ENCODE measurements at regions not wholly inside any gene's neighbourhood (a gene's known extent, or its start where the extent isn't known, plus 50 kb on each side); places are given as distances from the start of the nearest gene placed in this dataset.

DNA sequence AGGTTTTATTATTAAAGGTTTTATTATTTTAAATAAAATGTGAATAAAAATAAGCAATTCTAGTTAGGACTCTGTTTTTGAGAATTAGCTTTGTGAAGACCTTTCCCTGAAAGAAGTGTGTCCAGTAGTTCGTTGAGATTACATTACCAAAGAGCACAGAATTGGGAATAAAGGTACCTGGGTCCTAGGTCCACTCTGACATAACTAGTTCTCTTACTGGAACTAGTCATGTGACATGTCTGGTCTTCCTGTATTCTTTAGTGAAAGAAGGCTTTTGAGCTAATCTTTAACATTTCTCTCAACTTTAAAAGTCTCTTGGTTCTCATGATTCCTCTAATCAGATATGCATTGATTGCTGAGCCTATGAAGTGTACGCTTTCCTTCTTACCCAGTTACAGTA, 292.0 kb upstream of the SMIM31 start:
- intact Hi-C loops (cut with DNase I; ENCODE audit: low total_unique reads): no loop called here
- Histone ChIP-seq H3K36me3 (no peaks in the 10 kb centered on the region), H3K4me3 (no peak overlapping the region), H3K9me3 (no peaks in the 10 kb centered on the region), H3K27me3 (no peaks in the 10 kb centered on the region), H3K27ac (no peak overlapping the region), H3K4me1 (no peaks in the 10 kb centered on the region)
- TF ChIP-seq, protein P1, sequence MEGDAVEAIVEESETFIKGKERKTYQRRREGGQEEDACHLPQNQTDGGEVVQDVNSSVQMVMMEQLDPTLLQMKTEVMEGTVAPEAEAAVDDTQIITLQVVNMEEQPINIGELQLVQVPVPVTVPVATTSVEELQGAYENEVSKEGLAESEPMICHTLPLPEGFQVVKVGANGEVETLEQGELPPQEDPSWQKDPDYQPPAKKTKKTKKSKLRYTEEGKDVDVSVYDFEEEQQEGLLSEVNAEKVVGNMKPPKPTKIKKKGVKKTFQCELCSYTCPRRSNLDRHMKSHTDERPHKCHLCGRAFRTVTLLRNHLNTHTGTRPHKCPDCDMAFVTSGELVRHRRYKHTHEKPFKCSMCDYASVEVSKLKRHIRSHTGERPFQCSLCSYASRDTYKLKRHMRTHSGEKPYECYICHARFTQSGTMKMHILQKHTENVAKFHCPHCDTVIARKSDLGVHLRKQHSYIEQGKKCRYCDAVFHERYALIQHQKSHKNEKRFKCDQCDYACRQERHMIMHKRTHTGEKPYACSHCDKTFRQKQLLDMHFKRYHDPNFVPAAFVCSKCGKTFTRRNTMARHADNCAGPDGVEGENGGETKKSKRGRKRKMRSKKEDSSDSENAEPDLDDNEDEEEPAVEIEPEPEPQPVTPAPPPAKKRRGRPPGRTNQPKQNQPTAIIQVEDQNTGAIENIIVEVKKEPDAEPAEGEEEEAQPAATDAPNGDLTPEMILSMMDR (IDR thresholded peaks at IDR 0.05): no peak
- TF ChIP-seq EP300 (IDR thresholded peaks at IDR 0.05): no peak
- TF ChIP-seq POLR2AphosphoS5 (IDR thresholded peaks at IDR 0.05): no peak
- no peak for TF ChIP-seq POLR2A (IDR thresholded peaks at IDR 0.05)
- 37 to 55% (median 44%) methylated on average over 2 of the region's 2 CpGs for WGBS, 5 donors
- DNase-seq: no peak

DNA sequence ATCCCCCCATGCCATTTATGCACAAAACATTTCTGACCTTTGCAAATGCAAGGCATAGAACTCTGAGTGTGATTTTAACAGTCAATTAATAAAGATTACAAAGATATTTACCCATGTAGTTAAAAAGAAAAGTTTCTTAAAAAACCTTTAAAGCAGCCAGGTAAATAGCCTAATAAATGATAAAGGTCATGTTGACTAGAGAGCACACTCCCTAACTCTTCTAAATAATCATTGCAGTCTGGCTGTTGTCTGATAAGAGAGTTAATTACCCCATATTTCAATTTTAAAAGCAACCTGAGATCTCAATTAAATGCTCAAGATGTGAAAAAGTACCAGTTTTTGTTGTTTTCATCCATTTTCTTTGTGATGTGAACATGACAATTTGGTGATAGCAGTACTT, 291.5 kb upstream of the SMIM31 start:
- no peaks in the 10 kb centered on the region for H3K9me3 ChIP-seq
- no peaks in the 10 kb centered on the region for H3K27me3 ChIP-seq
- H3K36me3 ChIP-seq: no peaks in the 10 kb centered on the region
- H3K27ac ChIP-seq: no peak overlapping the region
- intact Hi-C loops (cut with DNase I; ENCODE audit: low total_unique reads): no loop called here
- DNase-seq: no peak
- no peaks in the 10 kb centered on the region for H3K4me1 ChIP-seq
- no peak for TF ChIP-seq POLR2AphosphoS5 (IDR thresholded peaks at IDR 0.05)
- H3K4me3 ChIP-seq: no peak overlapping the region

DNA sequence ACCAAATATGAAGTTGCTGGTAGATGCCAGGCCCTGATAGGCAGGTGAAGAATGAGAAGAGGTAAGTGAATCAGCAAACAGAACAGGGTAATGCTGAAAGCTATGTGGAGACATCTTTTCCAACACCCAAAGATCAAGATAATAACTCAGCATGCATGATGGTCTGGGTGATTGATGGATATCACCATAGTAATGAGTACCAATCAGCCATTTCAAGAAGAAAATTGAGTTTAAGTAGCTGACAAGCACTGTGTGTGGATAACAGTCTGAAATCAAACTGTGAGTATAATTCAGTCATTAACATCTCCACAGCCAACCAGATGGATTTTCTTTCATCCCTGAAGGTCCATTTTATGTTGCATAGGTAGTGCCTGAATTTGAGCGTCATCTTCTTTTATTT, 289.6 kb upstream of the SMIM31 start:
- Histone ChIP-seq H3K4me1 (no peaks in the 10 kb centered on the region), H3K27me3 (no peaks in the 10 kb centered on the region), H3K4me3 (no peak overlapping the region), H3K27ac (no peak overlapping the region), H3K9me3 (no peaks in the 10 kb centered on the region), H3K36me3 (no peaks in the 10 kb centered on the region)
- DNase-seq: no peak
- 71 to 83% (median 78%) methylated on average over 1 of the region's 1 CpG for WGBS, 5 donors
- no peak for TF ChIP-seq POLR2AphosphoS5 (IDR thresholded peaks at IDR 0.05)
- TF ChIP-seq, protein P1 (IDR thresholded peaks at IDR 0.05): no peak
- TF ChIP-seq POLR2A (IDR thresholded peaks at IDR 0.05): no peak
- TF ChIP-seq EP300 (IDR thresholded peaks at IDR 0.05): no peak
- intact Hi-C loops (cut with DNase I; ENCODE audit: low total_unique reads): no loop called here

DNA sequence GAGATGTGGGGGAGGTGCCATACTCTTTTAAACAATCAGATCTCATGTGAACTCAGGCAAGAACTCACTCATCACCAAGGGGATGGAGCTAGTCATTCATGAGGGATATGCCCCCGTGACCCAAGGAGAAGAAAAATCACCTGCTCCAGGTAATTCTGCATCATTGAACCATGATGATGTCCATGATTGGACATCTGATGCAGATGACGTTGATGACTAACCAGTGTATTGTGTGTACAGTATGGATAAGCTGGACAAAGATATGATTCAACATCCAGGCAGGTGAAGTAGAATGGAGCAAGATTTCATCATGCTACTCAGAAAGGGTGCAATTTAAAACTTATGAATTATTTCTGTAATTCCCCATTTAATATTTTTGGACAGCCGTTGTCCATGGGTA, 286.4 kb upstream of the SMIM31 start:
- TF ChIP-seq POLR2A (IDR thresholded peaks at IDR 0.05) (no peak), EP300 (IDR thresholded peaks at IDR 0.05) (no peak), POLR2AphosphoS5 (IDR thresholded peaks at IDR 0.05) (no peak)
- TF ChIP-seq, protein P1 (IDR thresholded peaks at IDR 0.05): no peak
- Histone ChIP-seq H3K27ac (no peak overlapping the region), H3K36me3 (no peaks in the 10 kb centered on the region), H3K4me3 (no peak overlapping the region), H3K9me3 (no peaks in the 10 kb centered on the region), H3K4me1 (no peaks in the 10 kb centered on the region), H3K27me3 (no peaks in the 10 kb centered on the region)
- DNase-seq: no peak
- 62 to 70% (median 66%) methylated on average over 3 of the region's 3 CpGs for WGBS, 5 donors
- intact Hi-C loops (cut with DNase I; ENCODE audit: low total_unique reads): no loop called here

DNA sequence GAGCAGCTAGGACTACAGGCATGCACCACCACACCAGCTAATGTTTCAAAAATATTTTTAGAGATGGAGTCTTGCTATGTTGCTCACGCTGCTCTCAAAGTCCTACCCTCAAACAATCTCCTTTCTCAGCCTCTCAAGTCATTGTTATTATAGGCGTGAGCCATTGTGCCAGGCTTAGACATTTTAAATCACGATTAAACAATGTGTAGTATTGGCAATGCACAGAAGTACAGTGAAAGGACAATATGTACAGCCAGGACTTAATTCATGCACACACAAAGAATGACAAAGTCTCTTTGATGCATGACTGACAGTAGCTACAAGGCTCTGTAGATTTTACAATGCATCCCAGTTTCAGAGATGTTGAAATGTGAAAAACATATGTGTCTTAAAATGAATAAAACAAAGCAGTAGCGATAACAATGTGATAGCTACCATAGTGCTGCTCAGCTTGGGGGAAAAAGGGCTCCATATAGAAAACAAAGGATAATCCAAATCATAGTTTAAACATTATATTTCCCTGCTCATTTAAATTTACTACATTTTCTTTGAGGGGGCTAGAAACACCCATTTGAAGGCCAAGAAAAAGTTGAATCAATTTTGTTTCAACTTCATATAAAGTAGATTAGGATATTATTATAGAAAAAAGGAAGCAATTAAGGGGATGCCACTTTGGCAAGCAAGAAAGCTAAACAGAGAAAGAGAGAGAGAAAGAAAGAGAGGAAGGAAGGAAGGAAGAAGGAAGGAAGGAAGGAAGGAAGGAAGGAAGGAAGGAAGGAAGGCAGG, 272.4 kb upstream of the SMIM31 start:
- Histone ChIP-seq H3K4me1 (no peaks in the 10 kb centered on the region), H3K27ac (no peak overlapping the region), H3K4me3 (no peak overlapping the region), H3K36me3 (no peaks in the 10 kb centered on the region), H3K27me3 (no peaks in the 10 kb centered on the region), H3K9me3 (peaks cover 0 to 5% (median 0%) of the 10 kb centered on the region in 4 donors)
- WGBS, 5 donors: 65 to 82% (median 73%) methylated on average over 4 of the region's 4 CpGs
- TF ChIP-seq, protein P1 (IDR thresholded peaks at IDR 0.05): no peak
- intact Hi-C loops (cut with DNase I; ENCODE audit: low total_unique reads): no loop called here
- no peak for DNase-seq

All from stomach (tissue), 8 donors.